GM10266 (cell line): ENCODE measurements at regions not wholly inside any gene's neighbourhood (a gene's known extent, or its start where the extent isn't known, plus 50 kb on each side); places are given as distances from the start of the nearest gene placed in this dataset.

ENCODE experiments used
- DNase-seq: peaks from one replicate; pipeline ENCODE4 v3.0.0; 2012; ENCODE audit errors: extremely low spot score
- CTCF ChIP-seq: IDR thresholded peaks from 2 replicates; pipeline ENCODE4 v1.5.1; 2012; ENCODE audit warnings: mild to moderate bottlenecking, low read depth; ENCODE audit not compliant: control insufficient read depth, insufficient read depth; ENCODE audit errors: missing control alignments

GRCh38 chr2:47264686-47265085, 88.4 kb upstream of the CALM2 start:
- no peak for DNase-seq
- TF ChIP-seq CTCF, result no peak

- no peak for TF ChIP-seq CTCF
- no peak for DNase-seq
Measured at GRCh38 chr2:47264143-47264542, 87.8 kb upstream of the CALM2 start.

GRCh38 chr2:47262657-47263056, 86.3 kb upstream of the CALM2 start:
- DNase-seq, result no peak
- no peak for TF ChIP-seq CTCF

- no peak for DNase-seq
- TF ChIP-seq CTCF, result no peak
Measured at GRCh38 chr2:47260971-47261370, 84.7 kb upstream of the CALM2 start.

- no peak for DNase-seq
- TF ChIP-seq CTCF, result no peak
Measured at GRCh38 chr2:47259829-47260228, 83.5 kb upstream of the CALM2 start.

- DNase-seq, result no peak
- no peak for TF ChIP-seq CTCF
Measured at GRCh38 chr2:47257946-47258348, 81.6 kb upstream of the CALM2 start.

GRCh38 chr2:47256416-47257087, 80.2 kb upstream of the CALM2 start:
- no peak for DNase-seq
- no peak for TF ChIP-seq CTCF
